NCI-H1092 (cell line): ENCODE measurements at regions not wholly inside any gene's neighbourhood (a gene's known extent, or its start where the extent isn't known, plus 50 kb on each side); places are given as distances from the start of the nearest gene placed in this dataset.

ENCODE experiments used
- DNase-seq: peaks from one replicate; lab custom pipeline; 2025; lab: John Stamatoyannopoulos, UW

DNA sequence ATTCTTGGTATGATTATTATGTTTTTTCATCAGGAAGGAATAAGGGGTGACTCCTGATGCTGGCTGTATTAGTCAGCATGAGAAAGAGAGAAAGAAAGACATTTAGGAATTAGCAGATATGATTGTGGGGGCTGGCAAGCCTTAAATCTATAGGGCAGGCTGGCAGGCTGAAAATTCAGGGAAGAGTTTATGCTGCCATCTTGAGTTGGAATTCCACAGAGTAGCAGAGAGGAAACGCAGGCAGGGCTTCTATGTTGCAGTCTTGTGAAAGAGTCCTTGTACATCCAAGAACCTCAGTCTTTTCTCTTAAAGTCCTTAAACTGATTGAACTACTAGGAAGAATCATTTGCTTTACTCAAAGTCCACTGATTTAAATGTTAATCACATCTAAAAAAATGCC lies 262.7 kb upstream of the SLC10A2 start:
- no peak for DNase-seq

DNA sequence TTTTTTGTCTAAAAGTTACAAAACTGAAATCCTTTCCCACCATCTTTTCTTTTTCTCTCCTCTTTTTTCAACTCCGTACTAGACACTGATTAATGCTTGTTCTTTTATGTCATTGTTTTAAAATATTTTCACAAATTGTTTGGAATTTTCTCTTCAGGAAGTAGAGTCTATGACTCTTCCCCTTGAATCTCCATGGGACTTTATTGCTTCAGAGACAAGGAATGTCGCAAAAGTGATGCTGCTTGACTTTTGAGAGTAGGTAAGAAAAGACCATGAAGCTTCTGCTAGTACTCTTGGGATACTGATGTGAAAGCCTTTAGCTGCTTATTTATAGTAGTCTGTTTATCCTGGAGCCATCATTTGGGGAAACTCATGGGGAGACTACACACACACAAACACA lies 260.1 kb upstream of the SLC10A2 start:
- DNase-seq = no peak

DNA sequence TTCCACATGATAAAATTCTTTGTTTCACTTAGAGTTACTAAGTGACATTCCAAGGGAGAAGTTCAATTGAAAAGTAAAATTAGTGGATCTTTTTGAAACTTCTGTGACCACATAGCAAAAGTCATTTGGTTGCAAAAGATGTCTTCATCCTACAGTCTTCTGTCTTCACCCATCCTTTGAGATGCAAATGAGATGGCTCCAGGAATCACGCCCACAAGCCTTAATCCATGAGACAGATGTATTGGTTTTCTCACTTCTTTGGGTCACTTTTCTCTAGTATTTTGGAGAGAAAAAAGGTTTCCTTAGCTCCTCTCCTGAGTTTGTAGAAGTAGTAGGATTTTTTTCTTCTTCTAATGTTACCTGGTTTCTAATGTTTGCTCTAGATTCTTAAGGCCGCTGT lies 259.5 kb upstream of the SLC10A2 start:
- DNase-seq = no peak

DNA sequence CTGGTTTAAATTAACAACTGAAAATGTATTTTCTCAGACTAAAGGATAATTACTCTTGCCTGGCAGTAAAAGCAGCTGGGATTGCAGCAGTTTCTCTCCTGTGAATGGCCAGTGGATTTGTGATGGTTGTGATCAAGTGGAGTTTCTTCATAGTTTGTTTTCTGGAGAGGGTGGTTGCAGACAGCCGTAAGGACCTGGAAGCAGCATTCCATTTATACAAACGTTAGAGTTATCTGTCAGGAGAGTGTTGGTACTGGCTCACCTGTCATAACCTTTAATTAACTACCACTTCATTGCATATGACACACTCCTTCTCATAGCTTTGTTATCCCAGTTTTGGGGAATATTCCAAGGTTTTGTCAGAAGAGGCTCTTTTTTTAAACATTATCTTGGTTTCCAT lies 258.4 kb upstream of the SLC10A2 start:
- DNase-seq = no peak

DNA sequence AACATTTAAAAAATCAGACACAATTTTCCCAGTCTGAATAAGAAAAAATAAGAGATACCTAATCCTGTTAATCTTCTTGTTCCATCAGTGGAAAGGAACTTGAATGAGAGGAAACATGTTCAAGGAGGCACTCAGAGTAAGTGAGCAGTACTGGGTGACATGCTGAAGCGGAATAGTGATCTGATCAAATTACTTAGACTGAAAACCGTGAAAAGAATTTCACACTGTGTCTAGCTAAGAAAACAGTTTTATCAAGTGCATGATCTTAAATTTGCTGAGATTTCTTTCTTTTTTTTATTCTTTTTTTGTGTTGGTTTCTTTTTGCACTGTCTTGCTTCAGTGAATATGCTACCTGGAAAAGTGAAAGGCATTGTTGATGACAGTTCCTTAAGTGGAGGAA lies 249.5 kb upstream of the SLC10A2 start:
- DNase-seq = no peak

DNA sequence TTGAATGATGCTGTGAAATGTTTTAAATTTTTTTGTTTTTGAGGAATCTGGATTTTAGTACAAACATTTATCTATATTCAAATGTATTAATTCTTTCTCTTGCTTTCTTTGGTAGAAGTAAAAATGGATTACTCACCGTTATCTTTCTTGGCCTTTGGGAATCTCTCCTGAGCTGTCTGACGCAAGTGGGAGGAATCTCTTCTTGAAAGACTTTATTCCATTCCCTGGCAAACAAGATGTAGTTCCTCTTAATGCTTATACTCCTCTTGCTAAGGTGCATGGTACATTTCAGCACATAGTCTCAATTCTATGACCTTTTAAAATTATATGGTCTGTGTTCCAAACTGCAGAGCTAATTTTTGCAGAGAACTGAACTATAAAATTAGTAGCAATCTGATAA lies 246.2 kb upstream of the SLC10A2 start:
- no peak for DNase-seq

DNA sequence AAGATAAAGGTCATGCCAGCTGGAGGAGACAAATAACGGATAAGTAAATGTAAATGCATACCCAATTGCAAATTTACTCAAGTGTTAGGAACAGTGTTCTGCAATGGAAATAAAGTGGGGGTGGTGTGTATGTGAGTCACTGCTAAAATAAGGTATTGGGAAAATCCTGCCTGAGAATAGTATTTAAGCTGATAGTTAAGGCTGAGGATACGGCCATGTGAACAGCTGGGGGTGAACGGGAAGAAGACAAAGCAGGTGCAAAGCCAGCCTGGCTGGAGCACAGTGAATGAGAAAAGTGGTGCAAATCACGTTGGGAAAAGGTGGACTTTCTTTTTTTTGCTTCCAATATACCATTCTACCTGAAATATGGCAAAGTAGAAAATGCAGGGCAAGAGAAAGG lies 242.4 kb upstream of the SLC10A2 start:
- DNase-seq = no peak

DNA sequence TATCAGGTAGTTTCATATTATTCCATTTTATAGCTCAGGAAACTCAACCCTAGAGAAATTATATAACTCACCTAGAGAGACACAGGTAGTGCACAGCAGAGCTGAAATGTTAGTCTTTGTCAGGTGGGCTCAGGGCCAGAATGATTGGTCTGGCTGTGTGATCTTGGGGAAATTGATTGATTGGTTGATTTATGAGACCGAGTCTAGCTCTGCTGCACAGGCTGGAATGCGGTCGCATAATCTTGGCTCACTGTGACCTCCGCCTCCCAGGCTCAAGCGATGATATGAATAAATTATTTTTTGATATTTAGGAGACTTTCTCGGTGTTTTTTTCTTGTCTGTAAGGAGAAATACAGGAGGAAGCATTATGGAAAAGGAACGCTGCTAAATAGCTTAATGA lies 239.9 kb upstream of the SLC10A2 start:
- DNase-seq = no peak

- no peak for DNase-seq
Measured at GRCh38 chr13:103303078-103303651, 236.9 kb upstream of the SLC10A2 start.

DNA sequence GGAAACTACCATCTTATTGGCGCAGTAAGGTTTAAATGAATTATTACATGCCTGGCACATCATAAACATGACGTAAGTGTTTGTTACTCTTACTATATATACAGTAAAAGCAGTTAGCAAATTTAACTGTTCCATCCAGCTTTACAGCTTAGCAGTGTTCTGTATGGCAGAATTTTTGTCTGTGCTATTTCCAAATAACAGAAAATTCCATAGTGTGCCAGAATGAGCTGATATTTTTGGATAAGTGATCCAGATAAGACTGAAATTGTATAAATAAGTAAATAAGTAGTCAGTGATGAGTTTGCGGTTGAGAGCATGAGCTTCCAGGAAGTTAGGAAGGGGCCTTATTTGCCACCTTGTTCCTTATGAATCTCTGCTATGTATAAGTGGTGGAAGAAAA lies 236.5 kb upstream of the SLC10A2 start:
- DNase-seq = no peak

- no peak for DNase-seq
Measured at GRCh38 chr13:103299079-103299478, 232.9 kb upstream of the SLC10A2 start.

DNA sequence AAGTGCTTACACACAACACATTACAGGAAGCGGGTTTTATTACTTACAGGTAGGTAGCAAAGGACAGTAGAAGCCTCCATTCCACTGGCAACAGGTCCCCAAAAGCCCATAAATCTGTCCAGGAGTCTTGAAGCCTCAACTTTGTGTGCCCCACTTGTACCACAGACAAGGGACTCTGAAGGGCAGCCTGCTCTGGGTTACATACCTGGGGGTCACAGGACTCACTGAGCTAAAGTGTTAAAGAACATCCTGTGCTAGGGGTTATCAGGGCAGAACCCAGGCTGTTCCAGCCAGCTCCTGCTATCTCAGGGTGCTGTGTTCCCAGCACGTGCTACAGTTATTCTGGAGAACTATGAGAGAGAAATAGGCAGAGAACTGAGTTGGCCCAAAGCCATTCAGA lies 230.9 kb upstream of the SLC10A2 start:
- no peak for DNase-seq

DNA sequence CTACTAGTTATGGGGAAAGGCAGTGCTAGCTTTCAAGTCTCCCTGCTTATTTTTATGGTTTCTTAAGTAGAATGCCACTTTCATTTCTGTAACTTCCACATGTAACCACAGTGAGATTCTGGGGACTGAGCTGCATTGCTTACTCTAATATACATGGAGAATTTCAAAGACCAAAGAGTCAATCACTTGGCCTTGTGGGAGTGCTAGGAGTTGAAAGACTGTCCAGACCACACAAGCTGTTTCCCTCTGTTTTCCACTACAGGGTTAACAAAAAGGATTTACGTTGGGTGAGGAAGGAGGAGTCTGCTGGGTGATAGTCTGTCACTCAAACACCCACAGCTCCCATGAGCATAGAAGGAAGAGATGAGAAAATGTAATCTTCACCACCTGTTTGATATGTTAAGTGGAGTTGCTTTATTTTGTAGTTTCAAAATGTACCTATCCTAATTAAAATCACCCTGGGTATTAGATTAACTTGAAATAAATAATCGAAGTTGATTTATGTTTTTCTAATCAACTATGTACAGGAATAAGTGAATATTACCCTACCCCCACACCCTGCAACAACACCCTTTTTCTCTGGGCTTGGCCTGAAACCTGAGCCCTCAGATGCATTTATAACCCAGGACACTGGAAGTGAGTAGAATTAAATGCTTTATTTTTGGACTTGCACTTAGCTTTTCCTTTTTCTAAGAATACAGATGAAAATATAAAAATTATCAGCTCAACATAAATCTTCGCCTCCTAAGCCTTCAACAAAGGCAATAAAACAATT lies 225.8 kb upstream of the SLC10A2 start:
- DNase-seq = no peak

DNA sequence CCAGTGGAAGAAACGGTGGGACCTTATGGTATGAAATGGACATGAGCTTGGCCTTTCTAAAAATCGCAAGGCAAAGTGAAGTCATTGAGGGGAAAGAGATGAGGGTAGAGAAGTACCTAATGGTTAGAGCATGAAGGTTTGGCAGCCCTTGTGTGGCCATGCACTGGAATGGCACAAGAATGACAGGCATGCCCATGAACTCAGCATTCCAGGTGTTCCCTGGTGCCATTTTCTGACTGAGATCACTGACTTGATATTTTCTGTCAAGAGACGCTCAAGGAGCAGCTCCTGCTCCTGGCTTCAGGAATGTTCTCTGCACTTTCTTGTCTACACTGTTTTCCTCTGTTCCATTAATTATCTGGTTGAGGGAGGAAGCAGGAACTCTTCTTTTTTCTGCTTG lies 225.0 kb upstream of the SLC10A2 start:
- DNase-seq = no peak

DNA sequence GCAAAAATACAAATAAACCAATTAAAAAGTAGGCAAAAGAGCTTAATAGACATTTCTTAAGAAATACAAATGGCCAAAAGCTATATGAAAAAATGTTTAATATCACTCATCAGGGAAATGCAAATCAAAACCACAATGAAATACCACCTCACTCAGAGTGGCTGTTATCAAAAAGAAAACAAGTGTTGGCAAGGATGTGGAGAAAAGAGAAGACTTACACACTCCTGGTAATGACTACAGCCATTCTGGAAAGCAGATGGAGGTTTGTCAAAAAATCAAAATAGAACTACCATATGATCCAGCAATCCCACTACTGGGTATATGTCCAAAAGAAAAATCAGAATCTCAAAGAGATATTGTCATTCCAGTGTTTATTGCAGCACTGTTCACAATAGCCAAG lies 223.5 kb upstream of the SLC10A2 start:
- no peak for DNase-seq

DNA sequence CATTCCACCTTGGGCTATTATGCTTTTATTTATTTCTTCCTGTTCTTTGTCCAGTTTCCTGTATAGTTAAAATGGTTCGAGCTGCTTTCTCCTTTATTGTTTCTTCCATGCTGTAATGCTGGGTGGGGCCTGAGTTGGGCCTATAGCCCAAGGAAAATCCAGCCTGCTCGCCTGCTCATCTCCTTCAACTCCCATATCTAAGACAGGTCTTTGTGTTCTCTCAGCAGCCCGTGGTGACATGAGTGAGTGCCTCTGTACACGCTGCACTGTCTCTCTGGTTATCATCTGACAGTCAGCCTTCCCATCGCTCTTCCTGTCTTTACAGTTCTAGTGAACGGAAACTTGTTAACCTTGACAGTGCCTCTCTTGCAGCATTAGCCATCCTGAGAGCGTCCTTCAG lies 221.9 kb upstream of the SLC10A2 start:
- DNase-seq = no peak

DNA sequence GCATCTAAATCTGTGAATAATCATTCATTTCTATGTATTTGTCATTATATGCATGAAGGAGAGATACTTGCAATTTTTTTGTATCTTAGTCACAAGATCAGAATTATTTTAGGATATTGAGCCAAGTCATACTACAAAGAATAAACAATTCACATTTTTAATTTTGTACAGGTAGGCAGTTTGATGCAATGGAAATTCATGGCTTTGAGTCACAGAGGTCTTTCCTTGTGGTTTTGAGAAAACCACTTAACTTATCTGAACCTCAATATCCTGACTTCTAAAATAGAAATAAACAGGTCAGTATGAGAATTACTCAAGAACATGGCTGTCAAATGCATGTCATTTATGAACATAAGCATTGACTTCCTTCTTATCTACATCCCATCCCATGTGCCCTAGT lies 221.4 kb upstream of the SLC10A2 start:
- no peak for DNase-seq

- DNase-seq = no peak
Measured at GRCh38 chr13:103284466-103284865, 218.2 kb upstream of the SLC10A2 start.

DNA sequence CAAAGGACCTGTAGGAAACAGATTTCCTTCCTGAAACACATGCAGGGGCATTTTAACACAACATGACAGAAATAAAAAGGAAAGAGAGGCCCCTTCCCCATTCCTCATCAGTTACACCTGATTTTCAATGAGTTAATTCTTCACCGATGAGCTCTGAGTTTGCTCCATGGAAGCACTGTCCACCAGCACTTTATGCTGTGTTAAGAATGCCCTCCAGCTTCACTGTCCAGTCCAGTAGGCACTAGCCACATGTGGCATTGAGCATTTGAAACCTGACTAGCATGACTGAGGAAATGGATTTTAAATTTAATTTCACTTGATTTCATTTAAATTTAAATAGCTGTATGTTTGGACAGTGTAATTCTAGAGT lies 217.2 kb upstream of the SLC10A2 start:
- DNase-seq = no peak

DNA sequence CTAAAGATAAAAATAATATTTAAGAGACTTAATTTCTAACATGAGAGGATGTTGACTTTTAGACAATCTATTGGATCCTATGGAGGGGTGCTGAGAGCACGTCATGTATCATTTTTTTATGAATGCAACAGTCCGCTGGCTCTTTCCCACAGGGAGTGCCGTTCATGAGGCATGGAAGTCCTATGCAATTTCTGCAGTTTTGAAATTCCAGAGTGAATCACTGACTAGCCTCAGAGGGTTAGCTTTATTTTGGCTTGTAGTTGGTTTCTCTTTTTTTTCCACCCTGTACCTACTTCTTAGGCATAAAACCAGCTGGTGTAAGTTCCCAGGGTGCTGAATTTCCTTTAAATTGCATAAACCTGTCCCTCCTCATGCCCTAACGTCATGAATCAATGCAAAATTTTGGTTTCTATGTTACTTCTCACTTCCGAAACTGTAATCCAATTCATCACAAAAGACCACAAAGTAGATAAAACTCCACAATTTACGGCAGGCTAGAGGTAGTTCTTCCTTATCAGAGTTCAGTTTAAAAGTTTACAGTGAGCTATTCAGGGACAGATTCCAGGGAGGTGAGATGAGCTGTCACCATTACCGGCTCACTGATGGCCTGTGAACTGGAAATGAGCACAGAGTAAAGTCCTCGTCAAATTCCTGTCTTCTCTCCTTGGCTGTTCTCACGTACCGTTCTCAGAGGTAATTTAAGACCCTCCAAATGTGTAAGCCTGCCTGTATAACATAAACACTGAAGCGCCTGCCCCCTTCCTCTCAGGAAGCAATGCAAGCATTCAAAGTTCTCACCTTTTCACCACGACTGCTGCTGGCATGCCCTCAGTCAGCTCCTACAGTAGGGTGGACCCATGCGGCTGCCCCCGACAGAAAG lies 216.6 kb upstream of the SLC10A2 start:
- DNase-seq = no peak

DNA sequence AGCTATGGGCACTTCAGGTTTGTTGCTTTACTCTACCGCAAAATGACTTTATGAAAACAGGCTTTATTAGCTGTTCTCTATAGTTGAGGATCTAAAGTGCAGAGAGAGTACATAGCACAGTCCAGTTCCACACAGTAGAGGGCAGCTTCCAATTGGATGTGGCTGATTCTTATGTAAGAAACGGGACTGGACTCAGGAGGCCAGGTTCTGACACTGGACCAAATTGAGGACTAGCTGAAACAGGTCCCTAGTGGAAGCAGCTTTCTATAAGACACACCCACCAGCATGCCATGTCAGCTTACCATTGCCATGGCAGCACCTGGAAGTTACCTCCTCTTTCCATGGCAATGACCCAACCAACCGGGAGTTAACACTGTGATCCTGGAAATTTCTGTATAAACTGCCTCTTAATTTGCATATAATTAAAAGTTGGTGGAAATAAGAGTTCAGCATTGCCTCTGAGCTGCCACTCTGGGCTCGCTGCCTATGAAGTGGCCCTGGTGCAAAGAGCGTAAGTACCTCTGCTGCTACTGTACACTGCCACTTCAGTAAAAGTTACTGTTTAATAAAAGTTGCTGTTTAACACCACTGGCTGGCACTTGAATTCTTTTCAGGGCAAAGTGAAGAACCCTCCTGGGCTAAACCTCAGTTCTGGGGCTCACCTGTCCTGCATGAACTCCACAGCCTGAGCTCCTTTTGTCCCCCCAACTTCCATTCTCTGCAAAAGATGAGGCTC lies 211.9 kb upstream of the SLC10A2 start:
- no peak for DNase-seq

DNA sequence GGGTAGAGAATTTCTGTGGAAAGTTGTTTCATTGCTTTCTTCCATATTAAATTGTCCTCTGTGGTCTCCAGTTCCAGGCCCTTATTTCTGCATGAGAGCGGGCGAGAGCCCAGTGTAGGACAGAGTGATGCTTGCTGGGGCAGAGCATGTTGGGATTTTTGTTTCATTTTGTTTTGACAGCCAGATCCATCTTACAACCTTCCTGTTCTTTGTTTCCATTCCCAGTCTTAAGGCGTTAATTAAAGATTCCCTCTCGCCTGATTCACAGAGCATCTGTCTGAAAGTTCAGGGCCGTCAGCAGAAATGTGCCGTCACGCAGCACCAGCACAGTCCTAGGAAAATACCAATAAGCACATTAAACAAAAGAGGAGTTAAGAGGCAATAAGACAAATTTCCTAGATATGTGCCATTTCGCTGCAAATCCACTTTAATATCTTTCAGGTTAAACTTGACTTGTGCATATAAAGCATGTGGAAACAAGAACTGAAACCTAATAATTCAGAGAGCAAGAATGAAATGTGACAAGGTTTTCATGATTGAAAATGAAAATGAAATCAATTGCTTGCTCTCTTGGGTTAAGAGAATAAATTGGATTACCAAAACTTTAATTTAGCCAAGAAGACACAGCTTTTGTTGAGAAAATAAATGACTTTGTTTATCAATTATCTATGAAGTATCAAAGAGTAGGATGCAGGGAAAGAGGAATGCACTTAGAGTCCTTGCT lies 210.7 kb upstream of the SLC10A2 start:
- DNase-seq = no peak
